GM13977 (cell line): ENCODE measurements at regions not wholly inside any gene's neighbourhood (a gene's known extent, or its start where the extent isn't known, plus 50 kb on each side); places are given as distances from the start of the nearest gene placed in this dataset.

Experiments used
- DNase-seq: peaks from one replicate; pipeline ENCODE4 v3.0.0; 2012; ENCODE audit warnings: low spot score
- CTCF ChIP-seq: IDR thresholded peaks from 2 replicates; pipeline ENCODE4 v1.5.1; 2012; ENCODE audit warnings: mild to moderate bottlenecking, control low read depth; ENCODE audit not compliant: insufficient read depth; ENCODE audit errors: extremely low read depth, missing control alignments
- in situ Hi-C: fragments of 300-500 bp; cut with MboI; formaldehyde crosslinking; loops from one replicate; pipeline ENCODE4 v1.12.0; 2022; ENCODE audit warnings: low sequenced_read_pairs, low pct_unique_long_range_greater_than_20kb, mixed read lengths, inconsistent platforms; ENCODE audit not compliant: unreplicated experiment

DNA sequence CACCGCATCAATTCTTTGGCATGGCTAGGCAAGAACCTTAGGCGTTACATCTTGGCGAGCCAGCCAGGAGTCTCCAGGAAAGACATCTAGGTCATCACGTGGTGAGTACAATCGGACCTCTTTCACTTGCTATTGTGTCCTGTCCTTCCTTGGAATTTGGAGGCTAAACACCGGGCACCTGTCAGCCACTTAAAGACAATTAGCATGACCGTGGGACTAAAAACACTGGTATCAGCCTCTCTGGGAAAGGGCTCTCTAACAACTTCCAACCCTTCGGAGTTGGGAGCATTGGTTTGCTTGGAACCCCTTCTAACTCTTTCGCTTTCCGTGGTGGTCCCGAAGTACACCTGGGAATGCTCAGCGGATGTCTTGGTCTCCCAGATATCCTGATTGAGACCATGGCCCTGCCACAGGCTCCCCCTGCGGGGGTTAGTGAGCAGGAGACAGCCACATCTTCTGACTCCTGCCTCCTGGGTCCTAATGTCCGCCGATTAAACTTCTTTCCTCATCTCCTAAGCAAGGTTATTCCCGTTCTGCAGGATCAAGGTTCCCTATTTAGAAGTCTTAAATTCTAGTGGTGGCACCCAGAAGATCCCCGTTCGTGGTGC, 971.7 kb downstream of the FSCB start:
- no peak for DNase-seq
- in situ Hi-C loops = no loop called here
- TF ChIP-seq CTCF = no peak

DNA sequence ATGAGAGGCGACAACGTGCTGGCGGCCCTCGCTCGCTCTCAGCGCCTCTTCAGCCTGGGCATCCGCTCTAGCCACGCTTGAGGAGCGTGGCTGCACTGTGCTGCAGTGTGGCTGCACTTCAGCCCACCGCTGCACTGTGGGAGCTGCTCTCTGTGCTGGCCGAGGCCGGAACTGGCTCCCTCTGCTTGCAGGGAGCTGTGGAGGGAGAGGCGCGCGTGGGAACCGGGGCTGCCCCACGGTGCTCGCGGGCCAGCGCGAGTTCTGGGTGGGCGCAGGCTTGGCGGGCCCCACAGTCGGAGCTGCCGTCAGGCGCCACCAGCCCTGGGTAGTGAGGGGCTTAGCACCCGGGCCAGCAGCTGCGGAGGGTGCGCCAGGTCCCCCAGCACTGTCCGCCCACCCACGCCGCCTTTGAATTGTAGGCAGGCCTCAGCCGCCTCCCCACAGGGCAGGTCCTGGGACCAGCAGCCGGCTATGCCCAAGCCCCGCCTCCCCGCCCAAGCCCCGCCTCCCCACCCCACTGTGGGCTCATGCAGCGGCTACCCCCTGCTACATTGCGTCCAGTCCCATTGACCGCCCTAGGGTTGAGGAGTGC, 974.2 kb downstream of the FSCB start:
- DNase-seq = no peak
- in situ Hi-C loops = no loop called here
- no peak for TF ChIP-seq CTCF

DNA sequence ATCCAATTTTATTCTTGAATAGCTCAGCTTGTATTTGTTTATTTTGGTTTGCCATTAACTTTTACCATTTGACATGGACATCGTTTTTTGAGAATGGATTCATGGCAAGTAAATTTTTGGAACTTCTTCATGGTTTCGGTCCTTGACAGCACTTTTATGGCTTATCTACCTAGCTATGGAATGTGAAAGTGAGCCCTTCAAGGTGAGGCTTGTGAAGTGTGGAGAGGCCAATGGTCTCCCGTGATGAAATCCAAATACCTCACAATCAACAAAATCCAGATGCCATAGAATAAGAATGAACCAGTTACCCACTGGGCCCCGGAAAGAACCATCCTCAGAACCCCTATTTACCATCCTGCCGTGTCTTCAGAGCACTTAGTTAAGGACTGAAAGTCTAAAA, 978.8 kb downstream of the FSCB start:
- DNase-seq = no peak
- no peak for TF ChIP-seq CTCF
- in situ Hi-C loops = no loop called here

- DNase-seq = no peak
- TF ChIP-seq CTCF = no peak
- in situ Hi-C loops = no loop called here
Observed at GRCh38 chr14:43525658-43526057, 981.4 kb downstream of the FSCB start.

- DNase-seq = no peak
- no peak for TF ChIP-seq CTCF
- in situ Hi-C loops = no loop called here
Observed at GRCh38 chr14:43522901-43523300, 984.2 kb downstream of the FSCB start.

- DNase-seq = no peak
- in situ Hi-C loops = no loop called here
- no peak for TF ChIP-seq CTCF
Observed at GRCh38 chr14:43522191-43522590, 984.9 kb downstream of the FSCB start.
